Stomach (tissue), 8 donors: ENCODE measurements at regions not wholly inside any gene's neighbourhood (a gene's known extent, or its start where the extent isn't known, plus 50 kb on each side); places are given as distances from the start of the nearest gene placed in this dataset.

ENCODE experiments used
- DNase-seq, 2 donors: peaks; one replicate each; pipeline versions ENCODE4 v3.0.0 to v3.0.0-alpha.2; 2013 to 2019
- H3K27ac ChIP-seq, 5 donors: fragments of 200-600 bp in 4 of 5; sonication (generic) in 4 of 5; one replicate each; pipeline ENCODE4 v1.5.1; 2013 to 2019; ENCODE audit warnings: mild to moderate bottlenecking in 1 of 5, moderate library complexity in 1 of 5
- H3K27me3 ChIP-seq, 3 donors: fragments of 200-600 bp; sonication (generic); one replicate each; pipeline ENCODE4 v1.5.1; 2017 to 2019; ENCODE audit warnings: mixed run types in 1 of 3
- H3K36me3 ChIP-seq, 4 donors: fragments of 200-600 bp; sonication (generic); 1 replicate in 3 of 4; 2 replicates in 1 of 4; pipeline ENCODE4 v1.5.1; 2016 to 2019
- H3K4me1 ChIP-seq, 4 donors: fragments of 200-600 bp; sonication (generic); one replicate each; pipeline ENCODE4 v1.5.1; 2016 to 2019
- H3K4me3 ChIP-seq, 4 donors: fragments of 200-600 bp; sonication (generic) in 3 of 4; one replicate each; pipeline ENCODE4 v1.5.1; 2016 to 2019; ENCODE audit warnings: mild to moderate bottlenecking in 1 of 4
- H3K9me3 ChIP-seq, 4 donors: fragments of 200-600 bp; sonication (generic); one replicate each; pipeline ENCODE4 v1.5.1; 2016 to 2019
- CTCF ChIP-seq, 7 experiments: fragments of 450-650 bp in 4 of 7; fragments of 200-600 bp in 3 of 7; sonication (generic) in 3 of 7; IDR thresholded peaks; one replicate each; pipeline ENCODE4 v1.5.1; 2016 to 2019; ENCODE audit warnings: antibody characterized with exemption in 7 of 7, control low read depth in 2 of 7, mild to moderate bottlenecking in 1 of 7
- EP300 ChIP-seq: sonication (generic); formaldehyde crosslinking; IDR thresholded peaks from one replicate; pipeline ENCODE4 v1.6.1; 2017; ENCODE audit warnings: antibody characterized with exemption
- POLR2A ChIP-seq, 4 donors: fragments of 450-650 bp; IDR thresholded peaks; one replicate each; pipeline ENCODE4 v1.6.1; 2016; ENCODE audit warnings: antibody characterized with exemption in 4 of 4, control low read depth in 2 of 4, mild to moderate bottlenecking in 1 of 4, moderate library complexity in 1 of 4
- POLR2AphosphoS5 ChIP-seq, 3 donors: sonication (generic); formaldehyde crosslinking; IDR thresholded peaks; one replicate each; pipeline ENCODE4 v1.6.1; 2016; ENCODE audit warnings: antibody characterized with exemption in 3 of 3
- WGBS, 5 donors: extraction: QIAGEN DNeasy Blood & Tissue Kit in 3 of 5; methylation state at CpG; one replicate each; pipeline versions ENCODE4 v1.1.5 to v1.1.7; 2013 to 2018; 5-methylcytosine and 5-hydroxymethylcytosine counted together
- intact Hi-C: fragments of 100-400 bp; cut with DNase I; formaldehyde crosslinking; loops from one replicate; pipeline ENCODE4 v1.15.1; 2023; ENCODE audit warnings: low total_unique reads
- donor health status: healthy with polysubstance abuse.
- donor health status: Bipolar disorder and iron deficiency.
- donor health status: healthy.

- Histone ChIP-seq H3K4me3 (no peak overlapping the region), H3K4me1 (peaks cover 0 to 7% (median 4%) of the 10 kb centered on the region in 4 donors), H3K36me3 (no peaks in the 10 kb centered on the region), H3K9me3 (no peaks in the 10 kb centered on the region), H3K27me3 (no peaks in the 10 kb centered on the region), H3K27ac (no peak overlapping the region)
- intact Hi-C loops: no loop called here
- TF ChIP-seq CTCF (IDR thresholded peaks at IDR 0.05) (no peak), POLR2A (IDR thresholded peaks at IDR 0.05) (no peak), EP300 (no peak), POLR2AphosphoS5 (IDR thresholded peaks at IDR 0.05) (no peak)
- no peak for DNase-seq
These were observed 294.8 kb upstream of the DDX18 start for GRCh38 chr2:117519721-117520120.

DNA sequence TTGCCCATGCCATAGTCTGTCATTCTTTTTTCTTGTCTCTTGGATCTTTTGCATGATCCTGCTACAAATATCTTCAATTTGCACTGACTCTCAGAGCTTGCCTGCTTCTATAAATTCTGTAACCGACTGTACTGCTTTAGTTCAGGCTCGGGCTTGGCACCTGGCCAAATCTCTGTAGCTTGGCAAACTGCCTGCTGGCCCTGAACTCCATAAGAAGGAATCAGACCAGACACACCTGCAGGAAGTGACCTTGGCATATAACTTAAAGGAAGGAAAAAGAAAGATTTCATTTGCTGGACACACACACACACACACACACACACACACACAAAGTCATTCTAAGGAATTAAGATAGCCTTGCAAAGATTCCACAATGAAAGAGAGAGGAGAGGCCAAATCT, 291.2 kb upstream of the DDX18 start:
- H3K27me3 ChIP-seq: no peaks in the 10 kb centered on the region
- intact Hi-C loops: no loop called here
- no peak overlapping the region for H3K27ac ChIP-seq
- H3K4me1 ChIP-seq: peaks cover 0 to 7% (median 4%) of the 10 kb centered on the region in 4 donors
- H3K36me3 ChIP-seq: no peaks in the 10 kb centered on the region
- 1 to 6% (median 4%) methylated on average over 2 of the region's 2 CpGs for WGBS, 5 donors
- H3K9me3 ChIP-seq: no peaks in the 10 kb centered on the region
- no peak overlapping the region for H3K4me3 ChIP-seq
- peak in 1 of 3 donors; percentile 12 for TF ChIP-seq POLR2AphosphoS5 (IDR thresholded peaks at IDR 0.05)
- TF ChIP-seq POLR2A (IDR thresholded peaks at IDR 0.05): no peak
- peak; percentile 94 to 96 for DNase-seq

DNA sequence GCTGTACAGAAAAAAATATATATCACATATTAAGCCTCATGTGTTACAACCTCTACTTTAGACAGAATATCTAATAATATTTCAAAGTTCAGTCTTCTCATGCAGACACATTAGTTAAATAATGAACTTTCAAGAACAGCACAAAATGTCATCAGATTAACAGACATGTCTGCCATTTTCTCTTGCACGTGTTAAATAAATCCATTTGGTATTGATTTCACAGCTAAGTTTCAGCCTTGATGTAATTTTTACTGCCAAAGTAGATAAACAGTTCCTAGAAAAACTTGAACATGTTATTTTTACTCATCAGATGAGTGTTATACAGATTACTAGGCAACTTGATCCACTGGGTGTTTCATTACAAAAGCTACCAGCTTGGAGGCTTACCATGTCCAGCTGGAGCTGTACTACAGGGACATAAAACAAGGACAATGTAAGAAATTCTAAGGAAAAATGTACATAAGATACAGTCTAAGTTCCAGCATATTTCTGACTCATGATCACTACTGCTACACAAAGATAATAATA, 290.7 kb upstream of the DDX18 start:
- no peaks in the 10 kb centered on the region for H3K9me3 ChIP-seq
- H3K36me3 ChIP-seq: no peaks in the 10 kb centered on the region
- no peak overlapping the region for H3K4me3 ChIP-seq
- 16 to 34% (median 24%) methylated on average over 1 of the region's 1 CpG for WGBS, 5 donors
- no peak for TF ChIP-seq POLR2A (IDR thresholded peaks at IDR 0.05)
- no peak for TF ChIP-seq CTCF (IDR thresholded peaks at IDR 0.05)
- no peak for DNase-seq
- no peaks in the 10 kb centered on the region for H3K27me3 ChIP-seq
- H3K27ac ChIP-seq: no peak overlapping the region
- H3K4me1 ChIP-seq: peaks cover 0 to 7% (median 4%) of the 10 kb centered on the region in 4 donors
- intact Hi-C loops: no loop called here

GRCh38 chr2:117536139-117536538, 278.4 kb upstream of the DDX18 start:
- peaks cover 0 to 19% (median 4%) of the 10 kb centered on the region in 4 donors for H3K9me3 ChIP-seq
- no peak overlapping the region for H3K27ac ChIP-seq
- no peaks in the 10 kb centered on the region for H3K36me3 ChIP-seq
- no peaks in the 10 kb centered on the region for H3K4me1 ChIP-seq
- H3K4me3 ChIP-seq: no peak overlapping the region
- intact Hi-C loops: no loop called here
- TF ChIP-seq POLR2A (IDR thresholded peaks at IDR 0.05): no peak
- no peak for TF ChIP-seq EP300
- no peak for TF ChIP-seq POLR2AphosphoS5 (IDR thresholded peaks at IDR 0.05)
- peak in 4 of 7 experiments; percentile 4 to 35 (median 26) for TF ChIP-seq CTCF (IDR thresholded peaks at IDR 0.05)
- 49 to 78% (median 64%) methylated on average over 2 of the region's 2 CpGs for WGBS, 5 donors
- DNase-seq: peak in 1 of 2 donors; percentile 38
- H3K27me3 ChIP-seq: no peaks in the 10 kb centered on the region

DNA sequence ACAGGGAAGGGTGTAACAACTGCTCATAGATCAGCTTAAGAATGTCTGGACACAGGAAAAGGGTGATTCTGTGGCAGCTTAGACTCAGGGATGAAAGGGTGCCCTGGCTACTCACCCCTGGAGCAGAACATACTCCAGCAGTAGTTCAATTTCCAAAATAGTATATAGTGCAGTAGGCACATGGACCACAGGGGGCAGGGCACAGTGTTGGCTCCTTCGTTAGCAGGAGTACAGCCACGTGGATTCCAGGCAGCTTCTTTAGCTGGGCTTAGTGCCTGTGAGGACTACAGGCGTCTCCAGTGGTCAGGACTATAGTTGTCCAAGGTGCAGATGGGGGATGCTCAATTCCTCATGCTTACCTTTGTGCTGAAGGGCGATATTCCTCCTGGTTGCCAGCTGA, 277.5 kb upstream of the DDX18 start:
- WGBS, 5 donors: 55 to 82% (median 68%) methylated on average over 4 of the region's 4 CpGs
- H3K27me3 ChIP-seq: no peaks in the 10 kb centered on the region

More for the DNA sequence above, 277.5 kb upstream of the DDX18 start:
- no peak overlapping the region for H3K27ac ChIP-seq
- no peak for TF ChIP-seq CTCF (IDR thresholded peaks at IDR 0.05)
- no peak for TF ChIP-seq POLR2AphosphoS5 (IDR thresholded peaks at IDR 0.05)
- no peak for TF ChIP-seq POLR2A (IDR thresholded peaks at IDR 0.05)
- no peak for TF ChIP-seq EP300
- peaks cover 0 to 19% (median 4%) of the 10 kb centered on the region in 4 donors for H3K9me3 ChIP-seq
- H3K4me3 ChIP-seq: no peak overlapping the region
- no peaks in the 10 kb centered on the region for H3K4me1 ChIP-seq
- no peaks in the 10 kb centered on the region for H3K36me3 ChIP-seq
- intact Hi-C loops: no loop called here
- no peak for DNase-seq
